NCI-H1436 treated with DMSO at 0.1 percent for 48 hours (cell line): ENCODE measurements at regions not wholly inside any gene's neighbourhood (a gene's known extent, or its start where the extent isn't known, plus 50 kb on each side); places are given as distances from the start of the nearest gene placed in this dataset.

Experiments used
- DNase-seq: peaks from one replicate; lab custom pipeline; 2025; lab: John Stamatoyannopoulos, UW

DNA sequence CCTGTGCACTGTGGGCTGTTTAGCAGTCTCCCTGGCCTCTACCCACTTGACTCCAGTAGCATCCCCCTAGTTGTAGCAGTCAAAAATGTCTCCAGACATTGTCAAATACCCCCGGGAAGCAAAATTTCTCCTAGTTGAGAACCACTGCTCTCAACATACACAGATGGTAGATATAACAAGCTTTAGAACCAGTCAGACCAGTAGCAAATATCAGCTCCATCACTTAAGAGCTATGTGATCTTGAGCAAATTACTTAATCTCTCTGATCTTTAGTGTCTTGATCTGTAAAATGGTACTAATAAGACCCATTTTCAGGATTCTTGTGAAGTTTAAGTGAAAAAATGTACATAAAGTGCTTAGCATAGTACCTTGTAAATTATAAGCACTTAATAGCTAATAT is 96.2 kb downstream of the DUSP6 start:
- DNase-seq, result no peak

DNA sequence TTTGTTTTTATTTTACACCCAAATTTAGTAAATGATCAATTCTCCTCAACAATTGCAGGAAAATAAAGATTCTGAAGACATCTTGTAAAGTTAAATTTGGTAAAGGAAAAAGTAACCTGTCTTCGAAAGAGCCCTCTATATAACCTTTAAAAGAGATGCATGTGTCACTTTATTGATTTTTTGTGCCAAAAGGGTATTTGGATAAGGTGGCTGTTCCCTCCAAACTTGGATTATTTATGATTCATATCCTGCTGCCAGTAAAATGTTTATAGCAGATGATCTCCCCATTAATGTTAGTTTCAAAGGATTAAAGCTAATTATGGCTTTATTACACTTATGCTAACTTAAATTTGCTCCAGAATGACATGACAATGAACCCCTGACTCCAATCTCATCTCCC is 98.8 kb downstream of the DUSP6 start:
- DNase-seq, result no peak

DNA sequence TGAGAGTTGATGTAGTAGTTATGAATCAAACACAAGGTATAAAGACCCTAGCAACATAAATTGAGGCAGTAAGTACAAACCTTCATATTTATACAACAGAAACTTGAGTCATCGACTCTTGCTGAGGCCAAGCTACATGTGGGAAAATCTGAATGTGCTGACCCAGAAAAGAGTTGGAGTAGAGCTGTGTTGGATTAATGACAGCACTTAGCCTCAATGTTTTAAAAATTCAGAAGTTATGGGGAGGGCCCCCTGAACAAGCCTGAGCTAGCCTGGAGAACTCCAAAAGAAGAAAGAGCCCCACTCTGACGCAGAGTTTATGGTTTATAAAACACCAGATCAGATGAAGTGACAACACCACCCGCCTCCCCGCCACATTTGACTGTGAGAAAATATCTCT is 100.0 kb downstream of the DUSP6 start:
- DNase-seq, result no peak

DNA sequence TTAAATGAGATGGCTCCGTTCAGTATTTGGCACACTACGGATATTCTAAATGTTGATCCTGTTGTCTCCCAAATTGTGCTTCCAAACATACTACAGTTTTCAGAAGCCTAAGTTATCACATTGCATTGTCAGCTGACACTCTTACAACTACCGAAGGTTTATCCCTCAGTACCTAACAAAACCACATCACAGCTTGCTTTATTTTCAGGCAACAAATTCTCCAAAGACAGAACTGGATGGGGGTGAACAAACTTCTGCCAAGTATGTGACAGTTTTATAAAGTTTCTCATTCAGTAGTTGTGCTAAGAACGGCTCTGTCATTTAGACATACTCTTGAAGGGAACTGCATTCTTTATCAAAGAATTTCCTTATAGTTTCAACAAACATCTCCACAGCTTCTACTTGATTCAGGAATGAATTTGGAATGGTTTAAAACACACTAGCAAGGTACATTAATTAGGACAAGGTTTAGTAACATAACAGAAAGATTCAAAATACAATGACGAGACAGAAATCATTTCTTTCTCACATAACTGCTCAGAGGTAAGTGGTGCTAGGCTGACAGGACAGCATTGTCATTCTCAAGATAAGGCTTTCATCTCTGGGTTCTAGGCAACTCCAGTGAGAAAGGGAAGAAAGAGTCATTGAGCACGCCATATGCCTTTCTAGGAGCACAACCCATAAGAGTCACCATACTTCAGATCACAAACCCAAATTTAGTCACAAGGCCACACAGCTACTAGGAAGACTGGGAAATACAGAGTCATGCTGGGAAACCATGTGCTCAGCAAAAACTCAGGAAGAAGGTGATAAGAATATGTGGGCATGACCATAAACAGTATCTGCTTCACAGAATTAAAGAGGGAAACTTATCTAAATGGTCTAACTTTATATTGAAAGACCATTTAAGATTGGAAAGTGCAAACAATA is 100.7 kb downstream of the DUSP6 start:
- DNase-seq, result no peak

DNA sequence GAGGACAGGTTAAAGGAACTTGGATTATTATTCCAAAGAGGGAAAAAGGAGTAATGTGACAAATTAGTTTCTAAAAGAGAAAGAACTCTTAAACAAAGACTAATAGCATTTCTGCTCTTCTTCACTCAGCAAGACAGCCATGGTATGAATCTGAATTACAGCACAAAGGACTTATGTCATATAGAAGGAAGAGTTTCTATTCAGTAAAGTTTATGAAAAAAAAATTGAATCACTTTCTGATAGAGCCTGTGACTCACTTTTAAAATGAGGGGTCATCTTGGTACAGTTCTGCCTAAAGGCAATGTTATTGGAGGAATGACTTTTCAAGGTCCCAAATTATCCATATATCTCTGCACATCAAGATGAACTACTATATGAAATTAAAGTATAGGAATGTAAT is 101.7 kb downstream of the DUSP6 start:
- no peak for DNase-seq

DNA sequence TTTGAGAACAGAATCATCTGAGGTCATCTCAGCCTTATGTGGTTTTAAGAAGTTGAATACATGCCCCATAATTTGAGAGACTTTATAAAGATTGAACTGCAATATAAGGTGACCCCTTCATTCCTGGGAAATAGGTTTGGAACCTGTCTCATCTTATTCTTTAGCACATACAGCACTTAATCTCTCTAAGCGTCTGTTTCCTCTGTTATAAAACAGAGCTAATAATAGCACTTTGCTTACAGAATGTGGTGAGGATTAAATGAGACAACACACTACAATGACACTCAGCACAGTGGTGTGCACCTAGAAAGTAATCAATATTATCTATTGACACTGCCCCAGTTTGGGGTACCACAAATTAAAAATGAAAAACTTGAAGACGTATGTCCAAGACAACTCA is 102.1 kb downstream of the DUSP6 start:
- DNase-seq, result no peak

DNA sequence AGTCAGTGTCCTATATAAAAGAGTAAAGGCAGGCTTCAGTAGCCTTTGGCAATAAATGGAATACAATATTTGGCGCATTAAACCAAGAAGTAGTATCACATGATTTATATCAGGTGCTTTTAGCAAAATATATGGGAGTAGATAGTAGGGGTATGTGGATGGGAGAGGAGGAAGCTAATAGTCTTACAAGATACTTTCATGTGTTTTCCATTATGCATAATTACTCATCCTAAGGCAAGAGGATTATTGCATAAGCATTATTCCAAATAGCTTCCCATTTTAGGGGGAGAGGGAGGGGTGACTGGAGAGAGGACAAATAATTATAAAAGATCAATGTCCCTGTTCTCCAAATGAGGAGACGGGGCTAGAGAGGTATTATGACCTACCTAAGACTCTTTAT is 104.3 kb downstream of the DUSP6 start:
- DNase-seq, result no peak

DNA sequence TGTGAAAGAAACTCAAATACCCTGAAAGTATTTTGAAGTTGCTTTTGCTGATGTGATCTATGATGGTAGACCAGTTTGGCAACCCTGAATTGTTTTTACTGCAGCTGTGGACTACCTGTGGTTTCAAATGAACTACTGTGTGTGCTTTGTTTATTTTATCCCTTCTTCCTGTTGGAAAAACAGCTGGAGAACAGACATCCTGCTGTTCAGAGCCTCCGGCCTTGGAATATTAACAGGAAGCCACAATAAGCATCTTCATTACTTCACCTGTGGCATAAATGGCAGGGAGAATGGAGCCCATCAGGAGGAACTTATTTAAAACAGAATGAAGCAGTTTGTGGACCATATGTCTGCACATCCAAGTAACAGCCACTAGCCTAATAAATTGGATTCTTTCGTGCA is 104.8 kb downstream of the DUSP6 start:
- DNase-seq, result no peak

DNA sequence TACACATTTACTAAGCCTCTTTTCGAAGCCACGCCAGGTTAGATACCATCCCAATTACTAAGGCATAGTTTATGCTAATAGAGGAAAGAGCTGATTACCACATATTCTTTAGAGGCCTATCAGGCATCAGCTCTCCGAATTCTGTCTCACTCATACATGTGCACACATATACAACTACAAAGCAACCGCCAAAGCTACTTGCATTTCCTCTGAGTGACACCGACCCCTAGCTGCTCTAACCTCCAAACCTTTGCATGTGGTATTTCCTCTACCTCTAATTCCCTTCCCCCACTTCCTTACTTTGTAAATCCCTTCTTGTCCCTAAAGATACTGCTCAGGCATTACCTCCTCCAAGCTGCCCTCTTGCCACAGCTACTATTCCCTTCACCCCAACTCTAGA is 107.2 kb downstream of the DUSP6 start:
- no peak for DNase-seq

DNA sequence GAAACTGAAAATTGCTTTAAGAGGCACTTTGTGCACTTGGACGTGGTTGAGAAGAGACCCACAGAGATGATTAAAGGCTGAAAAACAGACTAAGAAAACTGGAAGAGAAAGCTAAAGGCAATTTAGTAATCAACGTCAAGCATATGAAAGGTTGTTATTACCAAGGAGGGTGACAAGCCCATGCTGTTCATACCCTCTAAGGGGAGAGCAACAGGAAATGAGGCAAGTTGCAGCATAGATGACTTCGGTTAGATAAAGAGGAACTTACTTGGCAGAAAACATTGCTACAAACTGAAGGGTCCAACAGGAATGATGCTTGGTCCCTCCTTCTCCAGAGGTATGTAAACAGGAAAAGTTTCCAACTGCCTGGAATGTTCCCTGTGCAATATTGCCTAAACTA is 107.8 kb downstream of the DUSP6 start:
- DNase-seq, result no peak

DNA sequence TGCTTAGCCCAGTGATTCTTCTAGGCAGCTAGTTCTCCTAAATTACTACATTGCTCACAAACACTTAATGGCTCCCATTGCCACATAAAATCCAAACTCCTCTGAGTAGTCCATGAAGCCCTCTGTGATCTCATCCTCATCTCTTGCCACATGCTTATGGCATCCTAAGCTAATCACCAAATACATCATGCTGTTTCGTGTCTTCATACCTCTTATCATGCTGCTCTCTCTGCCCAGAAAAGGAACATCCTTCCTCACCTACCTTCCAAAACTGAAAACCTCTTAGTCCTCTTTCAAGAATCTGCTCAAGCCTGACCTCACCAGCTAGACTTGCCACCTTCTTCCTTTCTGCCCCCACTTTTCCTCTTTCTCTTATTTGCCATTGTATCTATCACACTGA is 108.5 kb downstream of the DUSP6 start:
- no peak for DNase-seq

DNA sequence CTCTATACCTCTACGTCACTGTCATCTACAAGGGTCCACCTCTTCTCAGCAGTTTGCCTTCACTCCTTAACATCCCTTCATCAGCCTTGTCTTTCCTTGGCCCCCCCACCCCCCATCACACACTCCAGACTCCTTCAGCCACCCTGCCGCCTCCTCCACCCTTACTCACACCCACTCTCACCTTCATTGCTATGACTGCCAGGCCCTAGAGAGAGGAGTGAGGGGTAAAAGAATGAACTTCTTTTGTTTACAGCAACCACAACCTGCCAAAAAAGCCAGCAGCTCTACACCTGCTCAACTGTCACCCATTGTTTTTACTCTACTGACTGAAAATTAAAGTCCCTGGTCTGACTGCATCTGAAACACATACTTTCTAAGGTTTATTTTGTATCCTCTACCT is 112.8 kb downstream of the DUSP6 start:
- no peak for DNase-seq

DNA sequence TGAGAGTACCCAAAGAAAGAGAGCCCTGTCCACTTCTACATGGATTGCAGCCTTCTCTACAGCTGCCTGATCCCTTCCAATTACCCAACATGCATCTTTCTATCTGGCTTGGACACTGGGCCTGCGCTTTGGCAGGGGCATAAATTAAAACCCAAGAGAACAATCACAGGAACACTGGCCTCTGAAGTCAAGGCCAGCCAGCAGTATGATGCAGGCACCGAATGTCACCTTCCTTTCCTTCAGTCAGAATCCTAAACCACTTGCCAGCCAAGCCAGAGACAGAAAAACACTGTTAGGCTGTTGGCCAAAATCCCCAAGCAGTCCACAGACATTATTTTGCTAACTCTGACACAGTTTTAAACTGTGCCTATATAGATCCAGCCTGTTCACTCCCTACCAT is 113.7 kb downstream of the DUSP6 start:
- no peak for DNase-seq

DNA sequence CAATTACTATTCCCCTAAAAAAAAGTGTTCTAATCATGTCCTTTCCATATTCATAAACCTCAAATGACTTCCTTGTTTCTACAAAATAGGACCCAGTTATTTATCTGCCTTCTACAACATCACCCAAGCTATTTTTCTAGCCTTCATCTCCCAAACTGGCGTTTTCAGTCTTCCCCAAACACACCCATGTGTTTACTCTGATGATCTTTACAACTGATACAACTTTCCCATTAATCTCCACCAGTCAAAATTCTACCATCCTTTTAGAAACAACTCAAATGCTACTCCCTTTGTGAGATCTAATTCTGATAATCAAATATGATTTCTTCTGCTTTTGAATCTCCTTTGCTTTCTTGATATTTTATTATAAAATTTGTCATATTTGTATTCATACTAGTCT is 114.5 kb downstream of the DUSP6 start:
- no peak for DNase-seq

DNA sequence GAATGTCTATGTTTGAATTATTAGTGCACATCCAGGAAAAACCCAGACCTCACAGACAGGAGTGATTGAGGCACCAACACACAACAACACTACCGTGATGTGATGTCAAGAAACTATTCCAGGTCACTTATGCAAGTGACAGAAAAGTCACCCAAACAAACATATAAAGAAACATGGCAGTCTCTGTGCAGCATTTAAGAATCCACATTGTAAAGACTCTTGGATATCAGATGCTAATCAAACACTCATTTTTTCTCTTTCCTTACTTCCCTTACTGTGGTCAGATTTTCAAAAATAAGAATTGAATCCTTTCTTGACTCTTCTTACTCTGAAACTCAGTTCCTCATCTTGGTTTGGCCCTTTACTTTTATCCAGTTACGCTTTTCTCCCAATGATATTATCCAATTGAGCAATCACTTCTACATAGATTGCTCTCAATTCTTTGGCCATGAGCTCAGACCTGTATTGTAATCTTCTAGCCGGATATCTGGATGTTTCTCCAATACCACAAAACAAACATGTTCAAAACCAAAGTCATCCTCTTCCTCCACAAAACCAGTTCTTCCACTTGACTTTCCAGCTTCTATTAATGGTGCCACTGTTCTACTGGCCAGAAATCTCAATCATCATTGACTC is 115.4 kb downstream of the DUSP6 start:
- no peak for DNase-seq

DNA sequence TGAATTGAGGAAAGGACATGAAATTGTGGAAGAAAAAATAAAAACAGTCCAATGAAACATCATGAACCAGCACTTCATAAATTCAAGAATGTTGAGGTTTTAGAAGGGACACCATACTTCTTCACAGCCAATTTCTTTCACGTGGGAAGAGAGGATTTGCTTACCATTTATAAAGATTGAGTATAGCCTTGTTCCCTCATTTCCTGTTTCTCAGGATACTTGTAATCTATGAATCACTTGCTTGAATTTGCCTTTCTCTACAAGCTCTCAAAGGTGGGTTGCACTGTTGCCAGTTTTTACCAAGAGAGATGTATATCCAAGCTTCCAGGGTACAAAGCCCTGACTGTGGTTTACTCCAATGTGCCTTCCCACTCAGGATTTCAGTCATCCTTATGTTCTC is 116.1 kb downstream of the DUSP6 start:
- no peak for DNase-seq

DNA sequence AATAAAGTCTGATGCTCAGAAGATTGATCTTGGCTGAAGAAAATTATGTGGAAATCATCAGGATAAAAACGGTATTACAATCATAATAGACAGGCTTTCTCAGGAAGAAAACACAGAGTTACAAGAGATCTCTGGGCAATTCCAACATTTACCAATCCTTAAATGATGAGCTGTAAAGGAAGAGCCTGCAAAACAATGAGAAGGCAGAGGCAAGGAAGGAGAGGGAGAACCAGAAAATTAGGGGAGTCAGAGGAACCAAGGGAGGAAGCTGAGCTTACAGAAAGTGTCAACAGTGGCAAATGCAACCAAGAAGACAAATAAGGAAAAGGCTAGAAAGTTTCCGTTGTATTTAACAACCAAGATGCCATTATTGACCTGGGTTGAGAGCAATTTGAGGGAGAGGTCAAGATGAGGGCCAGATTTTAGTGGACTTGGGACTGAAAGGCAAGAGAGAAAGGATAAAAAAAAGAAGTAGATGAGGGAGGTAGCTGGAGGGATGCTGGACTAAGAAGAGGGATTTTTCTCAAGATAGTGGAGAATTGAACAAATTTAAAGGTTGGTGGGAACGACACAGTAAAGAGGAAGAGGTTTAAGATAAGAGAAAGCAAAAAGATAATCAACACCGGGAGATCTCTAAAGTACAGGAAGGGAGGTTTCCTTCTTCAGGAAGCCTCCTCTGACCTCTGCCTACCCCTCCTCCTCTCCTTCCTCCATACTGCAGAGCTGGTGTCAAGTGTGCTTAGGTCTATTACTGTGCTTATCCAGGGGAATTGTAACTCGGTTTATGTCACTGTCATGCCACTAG is 116.9 kb downstream of the DUSP6 start:
- no peak for DNase-seq

DNA sequence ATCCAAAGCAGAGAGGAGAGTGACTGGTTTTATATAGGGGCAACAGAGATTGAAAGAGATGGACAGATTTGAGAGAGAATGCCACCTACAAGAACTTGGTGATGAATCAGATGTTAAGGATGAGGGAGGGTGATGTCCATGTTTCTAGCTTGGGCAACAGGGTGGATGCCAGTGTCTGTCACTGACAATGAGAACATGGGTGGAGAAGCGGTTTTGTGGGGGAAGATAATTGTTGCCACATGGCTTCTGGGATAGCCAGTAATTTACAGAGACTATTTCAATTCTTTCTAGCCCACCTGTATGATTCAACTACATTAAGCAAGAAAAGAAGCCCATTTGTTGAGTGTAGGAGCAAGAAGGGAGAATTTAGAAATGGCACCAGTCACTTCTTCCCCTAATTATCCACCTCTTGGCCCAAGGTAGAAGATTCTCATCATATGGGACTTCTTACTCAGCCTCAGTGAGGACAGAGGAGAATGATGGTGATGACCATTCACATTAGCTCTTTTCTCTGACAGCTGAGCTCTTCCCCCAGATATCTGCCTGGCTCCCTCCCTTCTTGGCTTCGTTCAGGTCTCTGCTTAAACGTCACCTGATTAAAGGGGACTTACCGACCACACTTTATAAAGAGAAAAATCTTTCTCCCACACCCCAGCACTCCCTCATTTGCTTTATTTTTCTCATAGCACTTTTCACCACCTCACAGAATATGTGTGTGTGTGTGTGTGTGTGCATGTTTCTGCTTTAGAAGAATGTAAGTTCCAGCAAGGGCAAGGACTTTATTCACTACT is 117.8 kb downstream of the DUSP6 start:
- no peak for DNase-seq

DNA sequence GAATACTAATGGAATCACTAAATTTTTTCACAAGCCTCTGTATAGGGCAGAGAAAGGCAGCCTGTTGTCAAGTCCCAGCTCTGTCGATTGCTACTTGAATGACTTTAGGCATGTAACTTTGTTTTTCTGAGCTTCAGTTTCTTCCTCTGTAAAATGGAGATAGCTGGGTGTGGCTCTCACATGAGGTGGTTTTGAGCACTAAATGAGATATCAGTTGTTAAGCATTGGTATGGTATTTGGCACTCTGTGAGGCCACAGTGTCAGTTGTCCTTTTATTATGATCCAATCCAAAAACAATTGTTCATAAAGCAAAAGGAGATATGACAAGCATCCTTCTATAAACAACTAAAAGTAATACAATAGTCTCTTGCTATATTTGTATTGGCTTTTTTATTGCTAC is 120.6 kb downstream of the DUSP6 start:
- DNase-seq, result no peak

DNA sequence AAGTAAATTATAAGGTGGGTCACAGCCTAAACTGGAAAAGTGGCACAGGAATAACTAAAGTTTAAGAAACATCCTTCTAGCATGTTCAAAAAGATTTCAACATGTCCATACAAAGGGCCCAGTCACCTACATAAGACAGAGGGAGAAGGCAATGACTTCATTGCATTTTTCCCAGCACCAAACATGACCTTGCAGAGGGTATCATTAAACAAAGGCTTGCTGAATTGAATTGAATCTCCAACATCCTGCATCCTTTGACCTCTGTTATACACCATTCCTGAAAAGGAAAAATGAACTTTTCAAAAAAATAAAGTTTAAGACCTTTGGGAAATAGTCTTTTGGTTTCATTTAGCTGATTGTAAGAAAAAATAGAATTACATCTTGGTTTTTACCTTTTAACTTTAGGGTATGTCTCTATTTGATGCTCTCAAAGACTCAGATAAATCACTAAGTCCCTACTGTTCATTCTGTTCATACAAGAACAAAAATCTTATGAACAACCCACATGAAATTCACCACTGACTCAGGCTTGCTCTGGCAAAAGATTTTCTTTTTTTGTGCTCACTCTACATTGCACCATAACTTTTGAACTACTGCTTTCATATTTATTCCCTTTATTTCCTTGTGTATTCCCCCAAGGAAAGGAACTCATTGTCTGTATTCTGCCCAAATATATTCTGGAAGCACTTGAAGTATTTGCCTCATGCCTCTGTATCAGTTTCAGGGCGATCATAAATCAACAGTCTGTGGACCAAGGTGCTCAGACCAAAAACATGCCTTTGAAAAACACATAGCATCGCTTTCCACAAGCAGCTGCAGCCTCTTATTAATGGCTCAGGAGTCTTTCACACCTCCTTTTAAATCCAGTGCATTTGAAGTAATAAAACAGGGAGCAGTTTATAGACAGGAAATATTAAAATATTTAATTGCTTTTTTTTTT is 121.7 kb downstream of the DUSP6 start:
- no peak for DNase-seq

DNA sequence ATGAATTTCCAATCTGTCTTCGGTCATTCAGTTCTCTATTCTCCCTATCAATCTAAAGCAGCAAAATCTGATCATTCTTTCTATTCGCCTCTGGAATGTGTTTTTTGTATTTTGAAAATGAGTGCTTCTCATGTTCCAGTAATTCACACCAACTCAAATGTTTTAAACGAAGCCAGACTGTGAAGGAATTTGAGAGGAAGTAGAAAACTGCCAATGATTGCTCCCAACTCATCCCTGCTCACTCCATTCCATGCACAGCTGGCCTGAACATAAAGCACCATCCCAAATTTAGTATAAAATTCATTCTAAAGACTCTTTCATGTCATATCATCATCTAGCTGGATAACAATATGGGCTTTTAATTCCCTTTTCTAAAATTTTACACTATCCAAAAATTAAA is 123.8 kb downstream of the DUSP6 start:
- no peak for DNase-seq
